GM18867 (cell line): ENCODE measurements at regions not wholly inside any gene's neighbourhood (a gene's known extent, or its start where the extent isn't known, plus 50 kb on each side); places are given as distances from the start of the nearest gene placed in this dataset.
"Not testable (repeated sequence)": the region's sequence is repeated elsewhere in the genome, so short reads cannot be mapped to it uniquely, and the experiment has no call there.

Source experiments
- ATAC-seq: cut with Tn5 transposase; IDR thresholded peaks from one replicate; pipeline ENCODE4 v1.9.1; 2021; ENCODE audit warnings: mild to moderate bottlenecking, moderate library complexity; ENCODE audit not compliant: unreplicated experiment

- ATAC-seq = no peak
Observed at GRCh38 chr3:134704133-134704532, 53.3 kb upstream of the KY start.

GRCh38 chr3:134704556-134704955, 53.7 kb upstream of the KY start:
- no peak for ATAC-seq

DNA sequence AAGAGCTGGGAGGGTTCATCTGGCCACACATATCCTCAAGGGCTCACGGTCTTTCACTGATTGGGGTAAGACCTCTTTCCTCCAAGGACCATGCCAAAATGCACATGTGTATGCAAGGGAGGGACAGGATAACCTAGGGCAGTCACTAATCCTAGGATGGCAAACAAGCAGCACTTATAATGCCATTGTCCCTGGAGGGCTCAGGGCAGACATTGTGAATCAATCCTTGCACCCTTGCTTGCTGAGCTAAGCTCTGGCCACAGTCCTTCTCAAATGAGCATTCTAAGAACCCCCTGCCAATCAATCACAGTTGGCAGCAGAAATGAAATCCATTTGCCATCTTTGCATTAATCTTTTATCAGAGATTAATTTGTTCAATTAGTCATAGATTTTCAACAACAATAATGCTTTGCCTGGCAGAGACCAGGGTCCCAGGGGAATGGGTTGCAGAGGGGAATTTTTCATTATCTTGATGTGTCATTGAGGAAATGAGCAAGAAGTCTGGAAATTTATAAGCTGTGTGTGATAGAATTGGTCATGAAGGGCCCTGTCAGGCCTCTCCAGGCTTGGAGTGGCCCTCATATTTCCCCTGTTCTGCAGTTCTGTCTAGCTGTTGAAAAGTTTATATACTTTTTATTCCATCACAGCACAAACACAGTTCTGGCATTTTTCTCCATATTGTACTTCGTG, 57.2 kb upstream of the KY start:
- ATAC-seq = no peak

- ATAC-seq = no peak
Observed at GRCh38 chr3:134708671-134709070, 57.8 kb upstream of the KY start.

GRCh38 chr3:134709076-134709475, 58.3 kb upstream of the KY start:
- ATAC-seq = no peak

GRCh38 chr3:134709561-134710312, 58.9 kb upstream of the KY start:
- no peak for ATAC-seq

DNA sequence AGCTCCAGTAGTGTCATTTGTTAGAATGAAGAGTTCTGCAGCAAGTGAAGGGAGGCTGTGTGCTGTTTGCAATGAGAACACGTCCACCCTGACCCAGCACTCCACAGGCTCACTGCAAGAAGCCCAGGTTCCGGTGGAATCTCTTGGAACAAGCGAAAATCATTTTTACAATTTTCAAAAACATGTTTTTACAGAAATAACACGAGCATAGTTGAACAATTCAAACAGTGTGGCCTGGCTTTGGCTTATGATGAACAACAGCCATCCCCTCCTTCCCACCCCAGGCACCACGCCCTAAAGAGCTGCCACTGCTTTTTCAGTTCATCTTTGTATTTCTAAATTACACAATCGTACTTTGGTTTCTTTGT, 59.5 kb upstream of the KY start:
- no peak for ATAC-seq

GRCh38 chr3:134711284-134711683, 60.5 kb upstream of the KY start:
- no peak for ATAC-seq

DNA sequence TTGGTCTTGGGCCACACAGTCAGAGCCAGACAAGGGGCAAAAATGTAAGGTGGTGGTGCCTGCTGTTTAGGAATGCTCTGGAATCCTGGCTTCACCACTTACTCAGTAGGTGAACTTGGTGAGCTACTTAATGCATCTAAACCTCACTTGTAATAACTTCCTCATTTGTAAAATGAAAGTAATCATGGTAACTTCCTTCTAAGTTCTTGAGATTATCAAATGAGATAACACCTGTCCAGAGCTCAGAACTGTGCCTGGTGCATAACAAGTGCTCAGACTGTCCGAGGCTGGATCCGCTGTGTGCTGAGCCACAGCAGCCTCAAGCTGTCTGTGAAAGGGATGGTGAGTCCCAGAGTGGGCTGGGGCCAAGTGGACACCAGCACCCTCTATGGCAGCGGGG, 62.8 kb upstream of the KY start:
- peak; percentile 67 for ATAC-seq

- ATAC-seq = no peak
Observed at GRCh38 chr3:134718726-134719125, 67.9 kb upstream of the KY start.

GRCh38 chr3:134721214-134721613, 70.4 kb upstream of the KY start:
- ATAC-seq = no peak

GRCh38 chr3:134722969-134723368, 72.1 kb upstream of the EPHB1 start:
- ATAC-seq = no peak

- ATAC-seq = no peak
Observed at GRCh38 chr3:134729649-134730048, 65.4 kb upstream of the EPHB1 start.

DNA sequence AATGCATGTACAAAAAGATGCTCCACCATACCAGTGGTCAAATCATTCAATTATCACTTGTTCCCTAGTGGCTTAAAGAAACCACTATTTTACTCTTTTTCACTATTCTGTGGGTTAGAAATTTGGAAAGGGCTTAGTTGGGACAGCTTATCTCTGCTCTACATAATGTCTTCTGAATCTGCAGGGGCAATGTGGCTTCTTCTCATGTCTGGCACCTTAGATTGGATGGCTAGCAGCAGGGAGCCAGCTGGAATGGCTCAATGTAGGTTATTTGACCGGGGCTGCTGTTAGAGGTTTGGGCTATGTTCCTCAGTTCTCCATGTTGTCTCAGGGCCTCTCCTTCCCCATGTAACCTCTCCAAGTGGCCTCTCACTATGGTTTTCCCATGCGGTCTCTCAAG, 57.5 kb upstream of the EPHB1 start:
- no peak for ATAC-seq

DNA sequence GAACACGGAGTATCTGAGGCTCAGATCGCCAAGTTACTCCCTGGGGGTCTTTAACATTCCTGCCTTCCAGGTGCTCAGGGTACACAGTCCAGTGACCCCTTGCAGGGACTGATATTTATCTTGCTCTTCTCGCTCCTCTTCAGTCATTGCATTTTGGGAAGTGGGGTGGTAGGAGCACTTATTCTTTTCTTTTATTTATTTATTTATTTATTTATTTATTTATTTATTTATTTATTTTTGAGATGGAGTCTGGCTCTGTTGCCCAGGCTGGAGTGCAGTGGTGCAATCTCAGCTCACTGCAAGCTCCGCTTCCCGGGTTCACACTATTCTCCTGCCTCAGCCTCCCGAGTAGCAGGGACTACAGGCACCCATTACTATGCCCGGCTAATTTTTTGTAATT, 55.0 kb upstream of the EPHB1 start:
- not testable (repeated sequence) for ATAC-seq

GRCh38 chr3:134742202-134742601, 52.9 kb upstream of the EPHB1 start:
- no peak for ATAC-seq

- ATAC-seq = no peak
Observed at GRCh38 chr3:134743006-134743405, 52.1 kb upstream of the EPHB1 start.
